ENCODE measurements at regions not wholly inside any gene's neighbourhood (a gene's known extent, or its start where the extent isn't known, plus 50 kb on each side); places are given as distances from the start of the nearest gene placed in this dataset.

GRCh38 chr2:79375817-79376216 lies 137.0 kb upstream of the CTNNA2 start (continued):
- TF ChIP-seq TFAP4 (CRISPR knock-in tag; IDR thresholded peaks at IDR 0.05; ENCODE audit: borderline replicate concordance), result no peak

- intact Hi-C loops (cut with micrococcal nuclease), result no loop called here
- Histone ChIP-seq H3K27me3 (ENCODE audit: control insufficient read depth in 2 of 2, insufficient read depth in 2 of 2, low read length in 2 of 2) (no peaks in the 10 kb centered on the region), H3K9me1 (ENCODE audit: control insufficient read depth, insufficient read depth, low read length) (no peaks in the 10 kb centered on the region), H4K20me1 (replicated peaks; ENCODE audit: control insufficient read depth, insufficient read depth, low read length) (no peaks in the 10 kb centered on the region), H3K4me2 (ENCODE audit: insufficient read depth, low read length) (no peak overlapping the region), H3K27ac (ENCODE audit: extremely low read depth, low read depth, low read length) (no peak overlapping the region), H3K4me1 (replicated peaks in 1 of 2; ENCODE audit: control insufficient read depth in 2 of 2, insufficient read depth in 2 of 2, low read length in 2 of 2) (no peaks in the 10 kb centered on the region), H3K9me3 (replicated peaks; ENCODE audit: control insufficient read depth, insufficient read depth, low read depth, low read length) (no peaks in the 10 kb centered on the region), H3K4me3 (no peak overlapping the region), H3K36me3 (ENCODE audit: control insufficient read depth, insufficient read depth, low read length) (no peaks in the 10 kb centered on the region), H3K79me2 (ENCODE audit: control insufficient read depth, insufficient read depth, low read length) (no peaks in the 10 kb centered on the region), H3K9ac (ENCODE audit: insufficient read depth in 1 of 2, low read depth in 2 of 2, low read length in 2 of 2) (no peak overlapping the region), H2AFZ (ENCODE audit: low read depth, low read length) (no peak overlapping the region)
- ChIA-PET POLR2A (no interaction called here), CTCF (ENCODE audit: low intra/inter-chr PET ratio) (no interaction called here)
- no peak for FAIRE-seq
- no peak for TF ChIP-seq COPS2 (conservative IDR thresholded peaks at IDR 0.05)
- TF ChIP-seq TCF15 (CRISPR knock-in tag; IDR thresholded peaks at IDR 0.05), result no peak
- TF ChIP-seq POU5F1 (IDR thresholded peaks at IDR 0.05; ENCODE audit: borderline replicate concordance, low read depth, low read length, partially characterized antibody), result no peak
- BruUV-seq (replicated peaks), result no TSS peak
- in situ Hi-C loops (cut with MboI), result no loop called here
- DNase-seq (ENCODE audit: extremely low read depth in 1 of 4, low spot score in 3 of 4), result no peak
- no peak for ATAC-seq
- WGBS (ENCODE audit: insufficient coverage, low coverage, missing lambda C conversion rate), result 0% methylated on average over 3 of the region's 4 CpGs
Observed at GRCh38 chr2:79373358-79374130, 139.3 kb upstream of the CTNNA2 start.
